ENCODE measurements at regions not wholly inside any gene's neighbourhood (a gene's known extent, or its start where the extent isn't known, plus 50 kb on each side); places are given as distances from the start of the nearest gene placed in this dataset.

DNA sequence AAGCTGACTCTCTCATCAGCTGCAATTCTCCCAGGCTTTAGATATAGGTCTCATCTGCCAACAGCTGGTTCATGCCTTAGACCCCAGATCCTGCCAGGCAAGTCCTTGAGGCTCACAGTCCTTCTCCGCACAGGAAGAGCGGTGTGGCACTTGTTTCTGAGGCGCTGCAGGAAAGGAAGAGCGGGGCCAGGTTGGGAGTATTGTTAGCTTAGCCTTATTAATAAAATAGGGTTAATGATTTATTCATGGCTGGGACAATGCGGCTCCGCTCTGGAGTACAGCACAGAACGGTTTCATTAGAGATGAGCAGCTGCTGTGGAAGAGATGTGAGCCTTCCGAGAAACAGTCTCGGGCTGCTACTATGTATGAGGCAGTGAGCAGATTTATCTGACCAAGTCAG lies 78.1 kb downstream of the FZD1 start:
- intact Hi-C loops (cut with DNase I; ENCODE audit: low total_unique reads), result no loop called here
- no peak for DNase-seq
- Histone ChIP-seq H3K4me1 (no peaks in the 10 kb centered on the region), H3K4me3 (no peak overlapping the region), H3K36me3 (no peaks in the 10 kb centered on the region), H3K27me3 (no peaks in the 10 kb centered on the region), H3K9me3 (no peaks in the 10 kb centered on the region), H3K27ac (no peak overlapping the region)
- TF ChIP-seq, protein P1, sequence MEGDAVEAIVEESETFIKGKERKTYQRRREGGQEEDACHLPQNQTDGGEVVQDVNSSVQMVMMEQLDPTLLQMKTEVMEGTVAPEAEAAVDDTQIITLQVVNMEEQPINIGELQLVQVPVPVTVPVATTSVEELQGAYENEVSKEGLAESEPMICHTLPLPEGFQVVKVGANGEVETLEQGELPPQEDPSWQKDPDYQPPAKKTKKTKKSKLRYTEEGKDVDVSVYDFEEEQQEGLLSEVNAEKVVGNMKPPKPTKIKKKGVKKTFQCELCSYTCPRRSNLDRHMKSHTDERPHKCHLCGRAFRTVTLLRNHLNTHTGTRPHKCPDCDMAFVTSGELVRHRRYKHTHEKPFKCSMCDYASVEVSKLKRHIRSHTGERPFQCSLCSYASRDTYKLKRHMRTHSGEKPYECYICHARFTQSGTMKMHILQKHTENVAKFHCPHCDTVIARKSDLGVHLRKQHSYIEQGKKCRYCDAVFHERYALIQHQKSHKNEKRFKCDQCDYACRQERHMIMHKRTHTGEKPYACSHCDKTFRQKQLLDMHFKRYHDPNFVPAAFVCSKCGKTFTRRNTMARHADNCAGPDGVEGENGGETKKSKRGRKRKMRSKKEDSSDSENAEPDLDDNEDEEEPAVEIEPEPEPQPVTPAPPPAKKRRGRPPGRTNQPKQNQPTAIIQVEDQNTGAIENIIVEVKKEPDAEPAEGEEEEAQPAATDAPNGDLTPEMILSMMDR (IDR thresholded peaks at IDR 0.05), result no peak
- no peak for TF ChIP-seq POLR2A (IDR thresholded peaks at IDR 0.05)

DNA sequence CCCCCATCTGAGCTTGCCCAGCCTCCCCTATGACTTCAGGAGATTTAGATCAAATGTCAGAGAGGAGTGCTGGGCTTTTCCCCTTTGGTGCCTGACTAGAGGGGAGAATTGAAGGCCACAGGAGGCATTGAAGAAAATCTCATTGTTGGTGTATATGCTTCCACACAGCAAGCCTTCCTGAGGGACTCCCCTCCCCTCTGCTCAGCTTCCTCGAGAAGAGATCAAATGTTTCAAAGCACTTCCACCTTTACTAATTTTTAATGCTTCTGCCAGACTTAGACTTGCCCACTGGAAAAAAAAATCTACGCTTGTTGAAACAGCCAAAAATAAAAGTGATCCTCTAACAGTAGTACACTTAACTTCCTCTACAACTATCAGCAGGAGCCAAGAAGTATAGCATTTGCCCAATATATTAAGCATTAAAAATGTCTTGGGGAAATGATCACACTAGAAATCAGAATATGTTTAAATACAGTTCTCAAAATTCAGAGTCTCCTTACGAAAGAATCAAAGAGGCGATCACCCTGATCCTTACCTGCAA lies 79.3 kb downstream of the FZD1 start:
- intact Hi-C loops (cut with DNase I; ENCODE audit: low total_unique reads), result no loop called here
- TF ChIP-seq POLR2A (IDR thresholded peaks at IDR 0.05), result no peak
- TF ChIP-seq, protein P1 (IDR thresholded peaks at IDR 0.05), result no peak

DNA sequence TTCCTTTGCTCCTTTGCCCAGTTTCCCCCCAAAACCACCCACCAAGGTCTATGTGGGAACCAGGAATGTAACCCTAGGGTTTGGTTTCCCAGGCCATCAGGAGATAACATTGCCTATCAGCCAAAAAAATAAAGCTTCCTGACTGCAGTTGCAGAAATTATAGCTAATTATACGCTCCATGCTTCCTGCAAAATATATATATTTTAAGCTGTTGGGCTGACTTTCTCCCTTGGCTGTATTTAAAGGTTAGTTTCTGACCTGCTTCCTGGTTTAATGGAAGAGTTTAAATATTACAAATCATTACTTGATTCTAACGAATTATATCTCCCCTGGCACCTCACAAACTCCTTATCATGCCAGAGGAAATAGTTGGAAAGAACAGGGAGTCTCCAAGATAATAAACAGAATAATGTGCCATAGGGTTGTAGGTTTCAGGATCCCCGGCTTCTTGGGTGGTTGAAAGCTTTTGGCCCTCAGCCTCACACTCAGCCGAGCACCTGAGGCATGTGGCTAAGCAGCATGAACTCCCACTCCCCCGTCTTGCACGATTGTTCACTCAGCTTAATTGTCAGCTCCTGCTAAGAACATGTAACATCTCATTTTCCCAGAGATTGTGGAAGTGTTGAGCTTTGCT lies 79.9 kb downstream of the FZD1 start:
- Histone ChIP-seq H3K4me1 (no peaks in the 10 kb centered on the region), H3K27ac (no peak overlapping the region), H3K27me3 (no peaks in the 10 kb centered on the region), H3K36me3 (no peaks in the 10 kb centered on the region), H3K4me3 (no peak overlapping the region), H3K9me3 (no peaks in the 10 kb centered on the region)
- TF ChIP-seq POLR2A (IDR thresholded peaks at IDR 0.05), result no peak
- TF ChIP-seq, protein P1 (IDR thresholded peaks at IDR 0.05), result no peak
- intact Hi-C loops (cut with DNase I; ENCODE audit: low total_unique reads), result no loop called here
- no peak for DNase-seq

More for the DNA sequence above, 79.3 kb downstream of the FZD1 start:
- no peaks in the 10 kb centered on the region for H3K4me1 ChIP-seq
- DNase-seq, result no peak
- H3K27ac ChIP-seq, result no peak overlapping the region
- H3K4me3 ChIP-seq, result no peak overlapping the region
- H3K36me3 ChIP-seq, result no peaks in the 10 kb centered on the region
- H3K9me3 ChIP-seq, result no peaks in the 10 kb centered on the region
- no peaks in the 10 kb centered on the region for H3K27me3 ChIP-seq

DNA sequence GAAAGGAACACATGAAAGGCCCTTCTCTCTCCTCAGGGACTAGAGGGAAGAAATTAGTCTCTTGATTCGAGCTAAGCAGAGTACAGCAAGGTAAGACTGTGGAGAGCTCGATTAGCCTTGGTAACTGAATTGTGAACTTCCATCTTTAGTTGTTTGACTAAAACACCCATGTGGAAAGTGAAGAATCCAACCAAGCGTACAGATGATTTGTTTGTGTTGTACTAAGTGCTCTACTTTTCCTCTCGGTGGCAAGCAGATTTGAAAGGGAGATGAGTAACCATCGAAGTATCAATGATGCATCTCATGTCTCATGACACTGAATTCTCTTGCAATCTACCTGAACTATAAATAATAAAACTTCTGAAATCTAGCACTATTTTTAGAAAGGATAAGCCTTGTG lies 80.7 kb downstream of the FZD1 start:
- Histone ChIP-seq H3K27me3 (no peaks in the 10 kb centered on the region), H3K4me3 (no peak overlapping the region), H3K36me3 (no peaks in the 10 kb centered on the region), H3K9me3 (no peaks in the 10 kb centered on the region), H3K27ac (no peak overlapping the region), H3K4me1 (no peaks in the 10 kb centered on the region)
- DNase-seq, result no peak
- no peak for TF ChIP-seq POLR2A (IDR thresholded peaks at IDR 0.05)
- TF ChIP-seq, protein P1 (IDR thresholded peaks at IDR 0.05), result no peak
- intact Hi-C loops (cut with DNase I; ENCODE audit: low total_unique reads), result no loop called here

DNA sequence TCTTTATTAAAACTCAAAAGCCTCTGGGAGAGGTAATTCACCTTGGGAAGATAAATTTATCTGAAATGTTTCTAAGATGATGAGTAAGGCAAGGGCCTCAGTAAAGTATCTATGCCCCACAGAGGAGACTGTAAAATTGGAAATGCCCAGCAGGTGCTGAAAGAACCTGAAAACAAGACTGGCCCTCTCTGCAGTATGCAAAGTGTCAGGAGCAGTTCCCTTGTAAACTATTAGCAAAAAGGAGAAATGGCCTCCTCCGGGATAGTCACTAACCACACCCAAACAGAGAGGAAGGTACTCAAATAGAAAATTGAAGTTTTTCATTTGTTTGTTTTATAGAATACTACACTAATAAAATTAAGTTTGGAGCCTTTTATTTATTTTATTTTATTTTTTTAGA lies 81.2 kb downstream of the FZD1 start:
- TF ChIP-seq, protein P1 (IDR thresholded peaks at IDR 0.05), result no peak
- no peak for TF ChIP-seq POLR2A (IDR thresholded peaks at IDR 0.05)
- intact Hi-C loops (cut with DNase I; ENCODE audit: low total_unique reads), result no loop called here
- Histone ChIP-seq H3K9me3 (no peaks in the 10 kb centered on the region), H3K36me3 (no peaks in the 10 kb centered on the region), H3K27ac (no peak overlapping the region), H3K4me1 (no peaks in the 10 kb centered on the region), H3K4me3 (no peak overlapping the region), H3K27me3 (no peaks in the 10 kb centered on the region)
- DNase-seq, result no peak
